Liver (tissue), 3 donors: ENCODE measurements at regions not wholly inside any gene's neighbourhood (a gene's known extent, or its start where the extent isn't known, plus 50 kb on each side); places are given as distances from the start of the nearest gene placed in this dataset.

ENCODE experiments used
- FOXA1 ChIP-seq: IDR thresholded peaks from 2 replicates; pipeline ENCODE4 v1.6.1; 2016; ENCODE audit warnings: antibody characterized with exemption
- GABPA ChIP-seq, 2 donors: IDR thresholded peaks in 1 of 2; conservative IDR thresholded peaks in 1 of 2; 2 replicates each; pipeline ENCODE4 v1.6.1; 2016; ENCODE audit warnings: antibody characterized with exemption in 2 of 2, mild to moderate bottlenecking in 1 of 2, moderate library complexity in 1 of 2
- HNF4G ChIP-seq: IDR thresholded peaks from 2 replicates; pipeline ENCODE4 v1.6.1; 2016; ENCODE audit warnings: antibody characterized with exemption
- JUND ChIP-seq, 2 donors: IDR thresholded peaks; 2 replicates each; pipeline ENCODE4 v1.6.1; 2016; ENCODE audit warnings: antibody characterized with exemption in 2 of 2
- RAD21 ChIP-seq, 2 donors: IDR thresholded peaks; 2 replicates each; pipeline ENCODE4 v1.6.1; 2016; ENCODE audit warnings: antibody characterized with exemption in 2 of 2, mild to moderate bottlenecking in 2 of 2
- RXRA ChIP-seq, 2 donors: IDR thresholded peaks; 2 replicates each; pipeline ENCODE4 v1.6.1; 2017 to 2018; ENCODE audit warnings: antibody characterized with exemption in 2 of 2, mild to moderate bottlenecking in 1 of 2
- SP1 ChIP-seq: IDR thresholded peaks from 2 replicates; pipeline ENCODE4 v1.6.1; 2018; ENCODE audit warnings: antibody characterized with exemption, mild to moderate bottlenecking
- TAF1 ChIP-seq: conservative IDR thresholded peaks from 2 replicates; pipeline ENCODE4 v1.6.1; 2016; ENCODE audit warnings: antibody characterized with exemption, mild to moderate bottlenecking
- YY1 ChIP-seq: IDR thresholded peaks from 2 replicates; pipeline ENCODE4 v1.6.1; 2016; ENCODE audit warnings: antibody characterized with exemption, mild to moderate bottlenecking
- TF ChIP-seq, protein P1 (sequence below): fragments of 150-350 bp; IDR thresholded peaks from 2 replicates; pipeline ENCODE4 v1.5.1; 2017; ENCODE audit warnings: improper control_type of control experiment, low read depth, low read length; ENCODE audit not compliant: missing input control
- TF ChIP-seq, protein P2 (sequence below): IDR thresholded peaks from 2 replicates; pipeline ENCODE4 v1.6.1; 2016; ENCODE audit warnings: antibody characterized with exemption
- TF ChIP-seq, protein P3 (sequence below): IDR thresholded peaks from 2 replicates; pipeline ENCODE4 v1.6.1; 2016; ENCODE audit warnings: antibody characterized with exemption
- TF ChIP-seq, protein P4 (sequence below): IDR thresholded peaks from 2 replicates; pipeline ENCODE4 v1.6.1; 2016; ENCODE audit warnings: antibody characterized with exemption, mild to moderate bottlenecking
- TF ChIP-seq, protein P5 (sequence below): IDR thresholded peaks from 2 replicates; pipeline ENCODE4 v1.6.1; 2016; ENCODE audit warnings: antibody characterized with exemption
- donor health status: healthy.
- donor health status: healthy.

DNA sequence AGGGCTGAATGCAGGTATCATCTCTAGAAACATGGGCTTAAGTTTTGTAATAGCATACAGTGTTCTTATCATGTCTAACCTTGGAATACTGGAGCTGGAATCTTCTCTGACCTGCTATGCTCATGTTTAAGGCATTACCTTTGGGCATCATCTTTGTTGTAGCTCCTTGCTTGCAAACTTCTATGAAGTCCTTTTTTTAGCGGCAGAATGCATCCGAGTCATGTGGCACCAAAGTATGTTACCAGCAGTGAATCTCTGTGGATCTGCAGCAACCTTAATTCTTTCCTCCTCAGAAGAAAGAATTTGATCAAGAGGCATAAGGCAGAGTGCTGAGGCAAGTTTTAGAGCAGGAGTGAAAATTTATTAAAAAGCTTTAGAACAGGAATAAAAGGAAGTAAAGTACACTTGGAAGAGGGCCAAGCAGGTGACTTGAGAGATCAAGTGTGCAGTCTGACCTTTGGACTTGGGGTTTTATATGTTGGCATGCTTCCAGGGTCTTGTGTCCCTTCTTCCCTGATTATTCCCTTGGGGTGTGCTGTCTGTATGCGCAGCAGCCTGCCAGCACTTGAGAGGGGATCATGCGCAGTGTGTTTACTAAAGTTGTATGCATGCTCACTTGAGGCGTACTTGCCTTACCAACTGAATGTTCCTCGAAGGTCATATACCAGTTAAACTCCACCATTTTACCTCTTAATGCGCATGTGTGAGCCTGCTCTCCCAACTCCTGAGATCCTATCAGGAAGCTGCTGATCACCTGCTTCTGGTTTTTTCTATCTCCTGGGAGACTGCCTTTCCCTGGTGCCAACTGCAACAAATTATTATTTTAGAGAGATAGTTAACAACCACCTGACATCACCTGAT lies 115.5 kb downstream of the LACC1 start:
- TF ChIP-seq, protein P1, sequence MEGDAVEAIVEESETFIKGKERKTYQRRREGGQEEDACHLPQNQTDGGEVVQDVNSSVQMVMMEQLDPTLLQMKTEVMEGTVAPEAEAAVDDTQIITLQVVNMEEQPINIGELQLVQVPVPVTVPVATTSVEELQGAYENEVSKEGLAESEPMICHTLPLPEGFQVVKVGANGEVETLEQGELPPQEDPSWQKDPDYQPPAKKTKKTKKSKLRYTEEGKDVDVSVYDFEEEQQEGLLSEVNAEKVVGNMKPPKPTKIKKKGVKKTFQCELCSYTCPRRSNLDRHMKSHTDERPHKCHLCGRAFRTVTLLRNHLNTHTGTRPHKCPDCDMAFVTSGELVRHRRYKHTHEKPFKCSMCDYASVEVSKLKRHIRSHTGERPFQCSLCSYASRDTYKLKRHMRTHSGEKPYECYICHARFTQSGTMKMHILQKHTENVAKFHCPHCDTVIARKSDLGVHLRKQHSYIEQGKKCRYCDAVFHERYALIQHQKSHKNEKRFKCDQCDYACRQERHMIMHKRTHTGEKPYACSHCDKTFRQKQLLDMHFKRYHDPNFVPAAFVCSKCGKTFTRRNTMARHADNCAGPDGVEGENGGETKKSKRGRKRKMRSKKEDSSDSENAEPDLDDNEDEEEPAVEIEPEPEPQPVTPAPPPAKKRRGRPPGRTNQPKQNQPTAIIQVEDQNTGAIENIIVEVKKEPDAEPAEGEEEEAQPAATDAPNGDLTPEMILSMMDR = no peak
- no peak for TF ChIP-seq RAD21 (IDR thresholded peaks at IDR 0.05)
- no peak for TF ChIP-seq SP1
- TF ChIP-seq JUND (IDR thresholded peaks at IDR 0.05) = no peak
- TF ChIP-seq, protein P2, sequence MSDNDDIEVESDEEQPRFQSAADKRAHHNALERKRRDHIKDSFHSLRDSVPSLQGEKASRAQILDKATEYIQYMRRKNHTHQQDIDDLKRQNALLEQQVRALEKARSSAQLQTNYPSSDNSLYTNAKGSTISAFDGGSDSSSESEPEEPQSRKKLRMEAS = no peak
- no peak for TF ChIP-seq GABPA (IDR thresholded peaks at IDR 0.05 in 1 of 2, conservative IDR thresholded peaks at IDR 0.05 in 1 of 2)
- TF ChIP-seq TAF1 = no peak
- TF ChIP-seq RXRA (IDR thresholded peaks at IDR 0.05) = no peak
- TF ChIP-seq, protein P3, sequence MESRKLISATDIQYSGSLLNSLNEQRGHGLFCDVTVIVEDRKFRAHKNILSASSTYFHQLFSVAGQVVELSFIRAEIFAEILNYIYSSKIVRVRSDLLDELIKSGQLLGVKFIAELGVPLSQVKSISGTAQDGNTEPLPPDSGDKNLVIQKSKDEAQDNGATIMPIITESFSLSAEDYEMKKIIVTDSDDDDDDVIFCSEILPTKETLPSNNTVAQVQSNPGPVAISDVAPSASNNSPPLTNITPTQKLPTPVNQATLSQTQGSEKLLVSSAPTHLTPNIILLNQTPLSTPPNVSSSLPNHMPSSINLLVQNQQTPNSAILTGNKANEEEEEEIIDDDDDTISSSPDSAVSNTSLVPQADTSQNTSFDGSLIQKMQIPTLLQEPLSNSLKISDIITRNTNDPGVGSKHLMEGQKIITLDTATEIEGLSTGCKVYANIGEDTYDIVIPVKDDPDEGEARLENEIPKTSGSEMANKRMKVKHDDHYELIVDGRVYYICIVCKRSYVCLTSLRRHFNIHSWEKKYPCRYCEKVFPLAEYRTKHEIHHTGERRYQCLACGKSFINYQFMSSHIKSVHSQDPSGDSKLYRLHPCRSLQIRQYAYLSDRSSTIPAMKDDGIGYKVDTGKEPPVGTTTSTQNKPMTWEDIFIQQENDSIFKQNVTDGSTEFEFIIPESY = no peak
- TF ChIP-seq, protein P4, sequence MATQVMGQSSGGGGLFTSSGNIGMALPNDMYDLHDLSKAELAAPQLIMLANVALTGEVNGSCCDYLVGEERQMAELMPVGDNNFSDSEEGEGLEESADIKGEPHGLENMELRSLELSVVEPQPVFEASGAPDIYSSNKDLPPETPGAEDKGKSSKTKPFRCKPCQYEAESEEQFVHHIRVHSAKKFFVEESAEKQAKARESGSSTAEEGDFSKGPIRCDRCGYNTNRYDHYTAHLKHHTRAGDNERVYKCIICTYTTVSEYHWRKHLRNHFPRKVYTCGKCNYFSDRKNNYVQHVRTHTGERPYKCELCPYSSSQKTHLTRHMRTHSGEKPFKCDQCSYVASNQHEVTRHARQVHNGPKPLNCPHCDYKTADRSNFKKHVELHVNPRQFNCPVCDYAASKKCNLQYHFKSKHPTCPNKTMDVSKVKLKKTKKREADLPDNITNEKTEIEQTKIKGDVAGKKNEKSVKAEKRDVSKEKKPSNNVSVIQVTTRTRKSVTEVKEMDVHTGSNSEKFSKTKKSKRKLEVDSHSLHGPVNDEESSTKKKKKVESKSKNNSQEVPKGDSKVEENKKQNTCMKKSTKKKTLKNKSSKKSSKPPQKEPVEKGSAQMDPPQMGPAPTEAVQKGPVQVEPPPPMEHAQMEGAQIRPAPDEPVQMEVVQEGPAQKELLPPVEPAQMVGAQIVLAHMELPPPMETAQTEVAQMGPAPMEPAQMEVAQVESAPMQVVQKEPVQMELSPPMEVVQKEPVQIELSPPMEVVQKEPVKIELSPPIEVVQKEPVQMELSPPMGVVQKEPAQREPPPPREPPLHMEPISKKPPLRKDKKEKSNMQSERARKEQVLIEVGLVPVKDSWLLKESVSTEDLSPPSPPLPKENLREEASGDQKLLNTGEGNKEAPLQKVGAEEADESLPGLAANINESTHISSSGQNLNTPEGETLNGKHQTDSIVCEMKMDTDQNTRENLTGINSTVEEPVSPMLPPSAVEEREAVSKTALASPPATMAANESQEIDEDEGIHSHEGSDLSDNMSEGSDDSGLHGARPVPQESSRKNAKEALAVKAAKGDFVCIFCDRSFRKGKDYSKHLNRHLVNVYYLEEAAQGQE = no peak
- TF ChIP-seq YY1 = no peak
- no peak for TF ChIP-seq HNF4G
- no peak for TF ChIP-seq FOXA1
- TF ChIP-seq, protein P5, sequence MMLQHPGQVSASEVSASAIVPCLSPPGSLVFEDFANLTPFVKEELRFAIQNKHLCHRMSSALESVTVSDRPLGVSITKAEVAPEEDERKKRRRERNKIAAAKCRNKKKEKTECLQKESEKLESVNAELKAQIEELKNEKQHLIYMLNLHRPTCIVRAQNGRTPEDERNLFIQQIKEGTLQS = no peak
